DOHH2 (cell line): ENCODE measurements at regions not wholly inside any gene's neighbourhood (a gene's known extent, or its start where the extent isn't known, plus 50 kb on each side); places are given as distances from the start of the nearest gene placed in this dataset.

Experiments used
- H3F3A ChIP-seq: fragments of 200-600 bp; sonication (generic), shearing (Covaris generic); 2 replicates; pipeline ENCODE4 v1.6.0; 2016; ENCODE audit warnings: antibody characterized with exemption, mild to moderate bottlenecking; ENCODE audit not compliant: control insufficient read depth, insufficient read depth
- H3K27ac ChIP-seq: fragments of 200-600 bp; sonication (generic); 2 replicates; pipeline ENCODE4 v1.5.1; 2014; ENCODE audit warnings: low read depth, mild to moderate bottlenecking, low read length, moderate library complexity
- H3K27me3 ChIP-seq: fragments of 200-600 bp; sonication (generic); 2 replicates; pipeline ENCODE4 v1.6.1; 2014; ENCODE audit warnings: mild to moderate bottlenecking, low read length, mixed read lengths; ENCODE audit not compliant: control insufficient read depth
- H3K36me3 ChIP-seq: fragments of 200-600 bp; sonication (generic); 2 replicates; pipeline ENCODE4 v1.6.1; 2014; ENCODE audit warnings: mild to moderate bottlenecking, low read length, moderate library complexity, mixed read lengths; ENCODE audit not compliant: control insufficient read depth
- H3K4me1 ChIP-seq: fragments of 200-600 bp; sonication (generic); 2 replicates; pipeline ENCODE4 v1.6.1; 2014; ENCODE audit warnings: mild to moderate bottlenecking, low read length, mixed read lengths; ENCODE audit not compliant: control insufficient read depth
- H3K4me2 ChIP-seq: fragments of 200-600 bp; sonication (generic); 2 replicates; pipeline ENCODE4 v1.6.0; 2014; ENCODE audit warnings: mild to moderate bottlenecking, low read length, moderate library complexity
- H3K4me3 ChIP-seq: fragments of 200-600 bp; sonication (generic); 2 replicates; pipeline ENCODE4 v1.5.1; 2014; ENCODE audit warnings: mild to moderate bottlenecking, low read length, mixed read lengths
- H3K79me2 ChIP-seq: fragments of 200-600 bp; sonication (generic); 2 replicates; pipeline ENCODE4 v1.6.1; 2014; ENCODE audit warnings: mild to moderate bottlenecking, low read length, mixed read lengths; ENCODE audit not compliant: control insufficient read depth
- H3K9me2 ChIP-seq: fragments of 200-600 bp; sonication (generic); replicated peaks from 2 replicates; pipeline ENCODE4 v1.6.1; 2014; ENCODE audit warnings: mild to moderate bottlenecking, low read length, mixed read lengths; ENCODE audit not compliant: control insufficient read depth
- H3K9me3 ChIP-seq: fragments of 200-600 bp; sonication (generic); 2 replicates; pipeline ENCODE4 v1.6.1; 2014; ENCODE audit warnings: antibody characterized with exemption, low read length, mixed read lengths; ENCODE audit not compliant: control insufficient read depth, insufficient read depth
- H4K20me1 ChIP-seq: fragments of 200-600 bp; sonication (generic); 2 replicates; pipeline ENCODE4 v1.6.0; 2014; ENCODE audit warnings: low read depth, mild to moderate bottlenecking, antibody characterized with exemption, low read length, moderate library complexity; ENCODE audit not compliant: control insufficient read depth, insufficient read depth
- CTCF ChIP-seq: fragments of 200-600 bp; sonication (generic); IDR thresholded peaks from one replicate; pipeline ENCODE4 v1.5.1; 2014; ENCODE audit warnings: antibody characterized with exemption, mild to moderate bottlenecking, low read depth, low read length; ENCODE audit not compliant: poor library complexity, severe bottlenecking
- EZH2phosphoT487 ChIP-seq: fragments of 200-600 bp; sonication (generic); IDR thresholded peaks from 2 replicates; pipeline ENCODE4 v1.6.1; 2017; ENCODE audit warnings: borderline replicate concordance, mild to moderate bottlenecking, antibody characterized with exemption, low read length, moderate library complexity, mixed read lengths

- Histone ChIP-seq H3F3A (no peaks in the 10 kb centered on the region), H3K4me2 (no peak overlapping the region), H4K20me1 (no peaks in the 10 kb centered on the region), H3K9me2 (no peaks in the 10 kb centered on the region), H3K9me3 (no peaks in the 10 kb centered on the region), H3K4me3 (no peak overlapping the region), H3K27ac (no peak overlapping the region), H3K4me1 (no peaks in the 10 kb centered on the region), H3K36me3 (no peaks in the 10 kb centered on the region), H3K79me2 (no peaks in the 10 kb centered on the region), H3K27me3 (no peaks in the 10 kb centered on the region)
- TF ChIP-seq EZH2phosphoT487 (no peak), CTCF (no peak)
Observed at GRCh38 chr11:15471895-15472799, 357.4 kb downstream of the INSC start.

- Histone ChIP-seq H3K79me2 (no peaks in the 10 kb centered on the region), H3K4me2 (no peak overlapping the region), H3F3A (no peaks in the 10 kb centered on the region), H4K20me1 (no peaks in the 10 kb centered on the region), H3K9me3 (no peaks in the 10 kb centered on the region), H3K27ac (no peak overlapping the region), H3K4me1 (no peaks in the 10 kb centered on the region), H3K4me3 (no peak overlapping the region), H3K36me3 (no peaks in the 10 kb centered on the region), H3K27me3 (no peaks in the 10 kb centered on the region), H3K9me2 (no peaks in the 10 kb centered on the region)
- TF ChIP-seq CTCF (no peak), EZH2phosphoT487 (no peak)
Observed at GRCh38 chr11:15473954-15474837, 359.5 kb downstream of the INSC start.

- Histone ChIP-seq H3K27ac (no peak overlapping the region), H3K9me2 (no peaks in the 10 kb centered on the region)
Observed at GRCh38 chr11:15476371-15476917, 361.7 kb downstream of the INSC start.

More at GRCh38 chr11:15476371-15476917, 361.7 kb downstream of the INSC start:
- Histone ChIP-seq H3F3A (no peaks in the 10 kb centered on the region), H3K79me2 (no peaks in the 10 kb centered on the region), H3K27me3 (no peaks in the 10 kb centered on the region), H3K4me1 (no peaks in the 10 kb centered on the region), H3K4me2 (no peak overlapping the region), H3K36me3 (no peaks in the 10 kb centered on the region), H4K20me1 (no peaks in the 10 kb centered on the region), H3K4me3 (no peak overlapping the region), H3K9me3 (no peaks in the 10 kb centered on the region)
- TF ChIP-seq EZH2phosphoT487, result no peak
- no peak for TF ChIP-seq CTCF
